Urothelium cell line (cell line): ENCODE measurements at regions not wholly inside any gene's neighbourhood (a gene's known extent, or its start where the extent isn't known, plus 50 kb on each side); places are given as distances from the start of the nearest gene placed in this dataset.
A peak's percentile ranks its signal among the peaks of the same experiment; 100 is the strongest.

Experiments
- DNase-seq: peaks from one replicate; pipeline ENCODE4 v3.0.0; 2011; ENCODE audit warnings: low spot score, mixed read lengths
- FAIRE-seq: peaks from 2 replicates; lab custom pipeline; 2011; peaks lifted over from hg19 to GRCh38; lab: Jason Lieb, UNC

DNA sequence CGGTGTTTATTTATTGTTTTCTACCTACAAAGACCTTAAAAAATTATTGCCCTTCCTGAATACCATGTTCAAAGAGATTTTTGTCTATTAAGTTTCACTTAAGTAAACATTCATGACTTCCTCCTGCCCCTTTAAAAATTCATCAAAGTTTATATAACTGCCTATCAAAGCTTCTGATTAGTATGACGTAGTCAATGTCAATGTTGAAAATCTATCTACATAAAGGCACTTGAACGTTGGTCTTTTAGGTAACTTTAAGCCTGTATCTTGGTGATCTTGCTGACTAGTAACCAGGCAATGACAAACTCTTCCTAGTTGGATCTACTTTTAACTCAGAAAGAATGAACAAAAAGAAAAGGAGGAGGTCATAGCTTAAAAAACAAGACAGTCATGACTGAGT, 97.2 kb downstream of the MAIP1 start:
- DNase-seq (no peak), FAIRE-seq (no peak)

DNA sequence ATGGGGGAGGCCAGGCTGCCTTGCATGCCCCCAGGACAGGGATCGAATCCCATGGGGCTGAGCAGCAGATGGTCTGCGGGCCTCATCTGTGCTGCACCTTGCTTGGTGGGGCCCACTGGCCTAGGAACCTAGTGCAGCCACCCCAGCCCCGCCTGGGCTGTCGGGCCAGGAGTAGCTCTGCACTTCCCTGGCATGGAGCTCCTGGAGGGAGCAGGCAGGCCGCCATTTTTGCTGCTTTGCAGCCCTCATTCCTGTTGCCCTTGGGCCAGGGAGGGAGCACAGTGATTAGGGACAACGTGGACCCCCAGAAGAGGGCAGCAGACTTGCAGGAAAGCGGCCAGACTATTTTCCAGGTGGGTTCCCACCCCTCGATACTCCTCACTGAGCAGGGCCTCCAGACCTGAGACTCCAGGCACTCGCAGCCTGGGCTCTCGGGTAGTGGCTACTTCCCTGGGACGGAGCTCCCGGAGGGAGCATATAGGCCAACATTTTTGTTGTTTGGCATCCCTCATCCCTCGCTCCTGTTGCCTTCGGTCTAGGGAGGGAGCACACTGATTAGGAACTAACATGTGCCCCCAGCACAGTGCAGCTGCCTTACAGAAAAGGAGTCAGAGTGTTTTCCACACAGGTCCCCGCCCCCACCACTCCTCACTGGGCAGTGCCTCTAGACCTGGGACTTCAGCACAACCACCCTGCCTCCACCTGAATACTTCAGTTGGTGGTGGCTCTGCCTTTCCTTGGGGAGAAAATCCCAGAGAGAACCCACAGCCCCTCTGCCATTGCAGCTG, 99.5 kb downstream of the MAIP1 start:
- DNase-seq, result no peak
- no peak for FAIRE-seq

DNA sequence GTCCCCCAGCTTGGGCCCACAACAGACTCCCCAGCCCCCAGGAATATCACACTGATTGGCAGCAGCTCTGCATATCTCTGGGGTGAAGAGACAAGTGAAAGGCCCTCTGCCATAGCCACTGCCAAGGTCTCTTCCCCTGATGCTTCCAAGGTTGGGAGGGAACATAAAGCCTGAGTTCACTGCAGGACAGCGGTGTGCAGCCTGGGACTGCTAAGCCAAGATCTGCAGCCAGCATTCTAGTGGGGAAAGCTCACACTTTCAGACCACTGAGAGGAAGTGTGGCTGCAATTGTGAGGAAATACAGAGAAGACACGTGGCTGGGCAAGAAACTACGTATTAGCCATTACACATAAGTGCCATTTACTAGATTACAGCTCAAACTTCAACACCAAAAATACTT, 100.7 kb downstream of the MAIP1 start:
- DNase-seq (no peak), FAIRE-seq (no peak)

DNA sequence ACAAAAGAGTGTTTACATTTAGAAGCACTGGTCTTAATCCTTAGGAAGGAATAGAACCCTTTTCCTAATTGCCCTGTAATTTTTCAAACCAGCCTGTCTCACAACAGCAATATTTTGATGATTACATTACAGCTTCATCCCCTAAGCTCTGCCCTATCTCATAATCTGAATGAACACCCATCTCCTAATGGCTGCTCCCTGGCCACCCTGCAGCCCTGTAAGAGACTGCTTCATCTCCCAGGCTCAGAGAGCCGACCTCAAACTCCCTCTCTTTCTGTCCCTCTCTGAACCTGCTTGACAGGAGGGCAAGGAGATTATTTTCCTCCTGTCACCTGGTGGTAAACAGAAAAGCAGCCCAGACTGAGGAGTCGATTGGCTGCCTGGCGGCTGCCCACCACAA, 107.8 kb downstream of the MAIP1 start:
- no peak for DNase-seq
- no peak for FAIRE-seq

DNA sequence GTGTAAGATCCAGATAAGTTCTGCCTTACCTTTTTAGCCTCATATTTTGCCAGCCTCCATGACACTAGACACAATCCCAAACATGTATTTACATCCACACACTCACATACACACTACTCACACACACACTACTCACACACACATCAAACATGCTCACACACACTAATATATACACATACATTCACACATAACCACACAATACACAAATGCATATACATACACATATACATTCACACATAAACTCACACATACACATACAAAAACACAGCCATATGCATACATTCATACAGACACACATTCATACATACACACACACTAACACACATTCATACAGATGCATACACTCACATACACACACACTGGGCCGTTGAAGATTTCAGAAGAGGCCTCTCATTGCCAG, 109.5 kb downstream of the MAIP1 start:
- DNase-seq, result no peak
- FAIRE-seq, result peak; percentile 75

DNA sequence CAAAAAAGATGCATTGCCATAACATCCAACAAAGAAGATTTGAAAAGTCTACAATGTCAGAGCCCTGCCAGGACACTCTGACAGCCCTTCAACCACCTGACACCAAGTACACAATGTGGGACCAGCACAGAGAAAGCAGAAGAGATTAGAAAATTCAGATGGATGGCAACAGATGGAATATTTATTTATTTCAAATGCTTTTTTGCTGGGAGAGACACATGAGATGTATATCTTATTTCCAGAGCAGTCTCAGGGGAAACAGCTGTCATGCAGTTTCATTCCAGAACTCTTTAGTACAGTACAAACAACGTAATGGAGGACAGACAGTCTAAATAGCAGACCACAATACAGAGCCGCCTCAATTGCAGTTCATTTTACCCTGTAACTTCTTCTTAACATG, 110.1 kb downstream of the MAIP1 start:
- DNase-seq, result no peak
- no peak for FAIRE-seq

DNA sequence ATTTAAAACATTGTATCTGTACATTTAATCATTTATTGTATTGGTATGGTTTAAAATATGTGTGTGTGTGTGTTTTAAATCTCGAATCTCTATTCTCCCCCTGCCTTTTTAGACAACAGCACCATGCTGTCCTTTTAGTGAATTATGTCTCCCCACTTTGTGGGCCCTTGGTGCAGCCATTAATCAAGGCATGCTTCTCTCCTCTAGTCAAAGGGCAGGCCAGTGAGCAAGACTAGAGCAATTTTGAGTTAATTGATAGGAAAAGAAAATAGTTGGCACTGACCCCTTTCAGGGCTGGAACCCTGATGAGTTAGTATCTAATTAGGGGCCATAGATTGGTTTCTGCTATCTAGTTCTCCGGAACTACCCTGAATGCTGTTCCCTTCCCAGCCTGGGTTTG, 111.0 kb downstream of the MAIP1 start:
- FAIRE-seq, result no peak
- no peak for DNase-seq

DNA sequence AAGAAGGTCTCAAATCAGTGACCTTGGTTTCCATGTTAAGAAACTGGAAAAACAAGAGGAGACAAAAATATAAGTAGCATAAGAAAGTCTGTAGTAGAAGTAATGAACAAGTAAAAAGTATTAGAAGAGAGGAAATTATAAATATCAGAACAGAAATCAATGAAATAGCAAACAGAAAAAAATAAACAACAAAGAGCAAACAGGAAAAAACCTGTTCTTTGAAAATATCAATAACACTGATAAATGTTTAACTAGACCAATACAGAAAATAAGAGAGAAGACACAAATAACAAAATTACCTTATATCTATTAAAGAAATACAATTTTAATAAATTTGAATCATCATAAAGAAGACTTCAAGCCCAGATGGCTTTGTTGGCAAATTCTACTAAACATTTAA, 113.3 kb downstream of the MAIP1 start:
- no peak for DNase-seq
- no peak for FAIRE-seq

DNA sequence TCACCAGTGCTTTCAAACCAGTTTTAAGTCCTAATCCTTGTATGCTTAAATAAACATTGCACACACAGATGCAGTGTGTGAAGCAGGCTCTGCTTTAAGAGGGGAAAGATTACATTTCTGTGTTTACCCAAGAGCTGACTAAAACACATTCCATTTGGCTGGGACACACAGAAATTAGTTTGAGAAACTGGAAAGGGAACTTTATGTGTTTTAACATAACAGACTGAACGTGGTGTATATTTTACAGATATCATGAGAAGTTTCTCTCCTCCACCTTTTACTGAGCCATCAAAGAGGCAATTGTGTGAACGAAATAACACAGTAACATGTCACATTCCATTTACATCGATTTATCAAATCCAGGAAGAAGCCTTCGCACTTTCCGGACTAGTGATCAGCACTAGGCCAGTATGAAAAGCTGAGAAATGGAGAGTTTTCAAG, 121.8 kb downstream of the MAIP1 start:
- DNase-seq, result no peak
- no peak for FAIRE-seq

DNA sequence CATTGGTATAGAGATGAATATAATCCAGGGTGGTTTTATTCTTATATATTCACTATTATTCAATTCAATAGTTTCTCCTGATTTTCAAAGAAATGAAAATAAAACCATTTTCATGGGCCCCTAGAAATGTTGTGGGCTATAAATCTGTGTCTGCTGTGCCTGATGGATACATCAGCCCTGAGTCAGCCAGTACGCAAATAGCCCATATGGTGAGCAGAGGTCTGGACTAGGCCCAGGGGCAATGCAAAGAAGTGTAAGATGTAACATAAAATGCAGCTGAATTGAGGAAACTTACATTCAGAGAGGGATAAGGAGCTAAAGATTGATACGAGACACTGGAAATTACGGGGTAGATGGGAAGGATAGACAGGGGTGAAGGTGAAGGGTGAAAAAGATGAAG, 122.5 kb downstream of the MAIP1 start:
- no peak for DNase-seq
- no peak for FAIRE-seq

DNA sequence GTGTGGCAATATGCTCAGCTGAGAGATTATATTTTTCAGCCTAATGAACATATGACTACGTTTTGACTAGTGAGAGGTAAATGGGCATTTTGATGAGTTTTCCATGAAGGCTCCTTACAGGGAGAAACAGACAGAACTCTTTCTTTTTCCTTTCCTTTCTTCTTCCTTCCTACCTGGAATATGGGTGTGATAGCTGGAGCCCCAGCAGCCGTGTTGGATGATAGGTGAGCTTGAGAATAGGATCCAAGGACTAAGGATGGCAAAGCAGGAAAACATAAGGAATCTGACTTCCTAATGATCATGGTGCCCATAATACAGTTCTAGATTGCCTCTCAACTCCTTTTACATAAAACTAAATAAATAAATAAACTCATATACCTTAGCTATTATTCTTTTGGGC, 124.0 kb downstream of the MAIP1 start:
- no peak for FAIRE-seq
- no peak for DNase-seq

DNA sequence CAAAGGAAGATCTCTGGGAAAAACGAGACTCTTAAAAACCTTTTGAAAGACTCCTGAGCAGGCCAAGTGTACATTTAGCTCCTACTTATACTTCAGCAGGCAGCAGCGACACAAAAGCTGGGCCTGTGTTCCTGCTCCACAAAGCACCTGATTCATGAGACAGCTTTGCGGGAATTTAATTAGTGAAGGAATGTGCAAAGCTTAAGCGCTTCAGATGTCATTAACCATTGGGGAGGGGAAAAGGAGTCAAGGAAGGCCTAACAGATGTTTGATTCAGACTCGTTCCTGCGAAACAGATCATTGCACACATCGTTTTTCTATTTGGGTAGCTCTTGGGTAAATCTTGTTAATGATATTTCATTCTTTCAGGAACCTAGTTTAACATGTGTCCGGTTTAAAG, 125.9 kb downstream of the MAIP1 start:
- no peak for FAIRE-seq
- no peak for DNase-seq

DNA sequence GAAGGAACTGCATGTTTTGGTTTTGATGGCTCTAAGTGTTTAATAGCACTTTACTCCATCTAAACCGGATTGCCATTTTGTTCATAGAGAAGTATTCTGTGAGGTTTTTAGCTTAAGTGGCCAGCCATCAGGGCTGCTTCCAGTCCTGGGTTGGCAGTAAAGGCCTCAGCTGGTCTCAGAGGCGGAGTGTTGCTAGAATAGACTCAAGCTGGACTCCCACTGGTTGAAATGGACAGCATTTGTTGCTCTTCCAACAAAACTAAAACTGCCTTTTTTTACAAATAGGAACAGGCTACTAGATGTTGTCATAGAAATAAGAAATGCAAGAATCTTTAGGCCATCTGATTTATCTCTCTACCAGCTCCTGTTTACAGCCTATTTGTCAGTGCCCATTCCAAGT, 126.4 kb downstream of the MAIP1 start:
- DNase-seq (no peak), FAIRE-seq (no peak)

DNA sequence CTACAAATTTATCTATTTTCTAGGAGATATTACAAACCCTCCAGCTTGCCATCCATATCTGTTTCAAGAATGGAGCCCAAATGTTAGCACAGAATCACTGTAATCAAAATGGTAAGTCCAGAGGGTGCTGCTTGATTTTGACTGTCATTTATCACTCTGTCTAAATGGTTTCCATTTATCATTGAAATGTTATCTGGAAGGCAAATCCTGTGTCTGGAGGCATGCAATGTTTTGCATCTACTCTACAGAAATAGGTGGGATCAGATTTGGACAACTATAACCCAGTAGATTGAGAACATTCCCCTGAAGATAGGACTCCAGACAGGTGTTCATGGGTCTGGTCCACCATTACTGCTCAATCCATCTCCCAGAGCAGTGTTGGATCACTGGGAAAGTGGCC, 128.7 kb downstream of the MAIP1 start:
- no peak for FAIRE-seq

DNA sequence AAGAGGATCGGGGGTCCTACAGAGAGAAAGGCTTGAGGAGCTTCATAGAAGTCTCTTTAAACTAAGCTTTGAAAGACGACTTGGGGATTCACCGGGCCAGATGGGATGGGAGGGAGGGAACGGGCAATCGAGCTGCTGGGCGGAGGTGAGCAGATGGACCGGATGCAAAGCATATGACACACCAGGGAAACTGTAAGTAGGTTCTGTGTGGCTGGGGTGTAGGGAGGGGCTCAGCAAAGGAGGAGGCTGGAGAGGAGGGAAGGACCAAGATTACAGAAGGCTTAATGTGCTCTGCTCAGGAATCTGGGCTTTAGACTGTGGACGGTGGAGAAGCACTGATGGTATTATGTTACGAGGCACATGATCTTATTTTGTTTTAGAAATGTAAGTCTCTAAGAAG, 131.5 kb downstream of the MAIP1 start:
- DNase-seq (peak; percentile 9), FAIRE-seq (no peak)

More for the DNA sequence above, 128.7 kb downstream of the MAIP1 start:
- no peak for DNase-seq

DNA sequence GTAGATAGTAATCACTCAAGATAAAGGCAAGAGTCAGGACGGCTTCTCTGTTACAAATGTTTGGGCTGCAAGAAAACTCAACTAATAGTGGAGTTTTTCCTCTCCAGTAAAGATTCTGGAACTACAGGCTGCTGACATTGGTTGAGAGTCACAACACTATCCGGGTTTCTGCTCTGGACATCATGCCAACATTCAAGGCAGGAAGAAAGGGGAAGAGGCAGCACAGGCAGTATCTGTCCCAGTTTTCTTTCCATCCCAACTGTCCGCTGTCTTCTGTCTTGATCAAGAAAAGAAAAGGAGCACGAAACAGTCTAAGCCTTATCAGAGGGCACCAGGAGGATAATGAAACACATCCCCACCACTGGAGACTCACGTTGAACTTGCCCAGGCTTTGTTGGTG, 132.1 kb downstream of the MAIP1 start:
- no peak for FAIRE-seq
- no peak for DNase-seq

DNA sequence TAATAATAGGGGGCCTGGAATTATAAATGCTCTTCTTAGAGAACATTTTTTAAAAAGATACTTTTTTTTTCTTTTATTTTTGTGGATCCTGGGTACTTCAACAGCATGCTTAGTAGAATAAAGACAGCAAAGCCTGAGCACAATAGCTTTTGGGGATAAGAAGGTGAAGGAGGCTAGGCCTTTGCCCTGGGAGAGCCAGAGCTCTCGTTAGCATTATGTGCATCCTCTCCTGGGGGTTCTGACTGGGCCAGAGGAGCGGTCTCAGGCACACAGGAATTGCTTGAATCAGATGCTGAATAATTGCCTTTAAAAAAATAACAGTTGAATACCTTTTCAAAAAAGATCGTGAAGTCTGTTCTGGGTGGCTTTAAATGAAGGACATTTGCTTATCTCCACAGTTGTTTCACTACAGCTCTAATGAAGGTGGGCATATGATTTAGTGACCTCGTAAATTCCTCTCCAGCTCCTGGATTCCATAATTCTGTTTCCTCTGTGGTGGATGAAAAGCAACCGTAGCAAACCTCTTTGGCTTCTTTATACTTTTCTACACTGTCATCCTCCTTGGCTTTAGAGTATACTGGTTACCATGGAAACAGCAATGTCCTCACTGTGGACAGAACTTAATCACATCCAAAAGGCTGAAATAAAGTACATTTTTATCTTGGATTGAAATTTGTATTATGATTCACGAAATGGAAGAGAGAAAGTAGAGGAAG, 133.8 kb downstream of the MAIP1 start:
- no peak for FAIRE-seq
- no peak for DNase-seq

DNA sequence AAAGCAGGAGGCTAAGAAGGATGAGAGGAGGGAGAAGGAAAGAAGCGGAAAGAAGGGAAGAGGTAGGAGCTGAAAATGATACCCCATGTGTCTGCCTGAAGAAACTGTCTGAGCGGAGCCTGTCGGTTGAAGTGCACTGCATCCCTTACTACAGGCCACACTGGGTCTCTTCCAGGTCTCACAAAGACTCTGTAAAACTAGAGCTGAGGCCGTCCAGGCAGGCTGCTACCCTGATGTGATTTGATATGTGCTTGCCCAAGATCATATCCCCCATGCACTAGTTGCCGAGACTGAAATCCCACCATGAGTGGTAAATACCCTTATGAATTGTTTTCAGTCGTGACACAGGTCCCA, 134.4 kb downstream of the MAIP1 start:
- no peak for DNase-seq
- FAIRE-seq, result no peak

DNA sequence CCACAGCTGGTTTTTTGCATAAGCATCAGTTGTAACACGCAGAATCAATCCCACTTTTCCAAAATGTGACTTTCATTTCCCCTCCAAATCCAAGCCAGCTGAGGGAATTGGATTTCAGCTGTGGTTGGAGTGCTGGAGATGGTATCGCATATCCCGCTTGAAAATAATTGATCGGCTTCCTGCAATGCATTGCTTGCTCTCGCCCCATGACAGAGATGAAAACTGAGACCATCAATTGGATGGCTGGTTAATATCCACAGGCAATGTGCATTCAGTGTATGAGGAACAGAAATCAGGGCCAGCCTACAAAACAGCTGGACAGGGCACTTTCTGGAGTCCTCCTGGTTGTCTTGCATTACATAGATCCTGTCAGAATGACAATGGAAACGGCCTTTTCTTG, 135.3 kb downstream of the MAIP1 start:
- no peak for FAIRE-seq
- no peak for DNase-seq

DNA sequence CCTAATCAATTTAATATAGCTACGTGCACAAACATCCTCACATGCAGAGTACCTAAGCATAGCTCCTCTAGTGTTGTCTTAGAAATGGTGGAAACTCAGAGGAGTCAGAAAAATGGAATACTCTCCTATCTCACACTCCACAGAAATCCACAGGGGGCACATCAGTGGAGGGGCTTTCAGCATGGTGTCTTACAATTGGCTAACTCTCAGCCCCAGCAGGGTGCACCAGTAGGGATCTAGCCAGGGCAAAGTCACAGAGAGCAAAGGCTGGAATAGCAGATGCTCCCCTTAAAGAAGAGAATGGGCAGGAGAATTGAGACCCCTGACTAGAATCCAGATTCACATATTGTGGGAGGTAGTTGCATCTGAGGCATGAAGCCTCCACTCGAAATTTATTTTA, 135.7 kb downstream of the MAIP1 start:
- FAIRE-seq (no peak), DNase-seq (no peak)

DNA sequence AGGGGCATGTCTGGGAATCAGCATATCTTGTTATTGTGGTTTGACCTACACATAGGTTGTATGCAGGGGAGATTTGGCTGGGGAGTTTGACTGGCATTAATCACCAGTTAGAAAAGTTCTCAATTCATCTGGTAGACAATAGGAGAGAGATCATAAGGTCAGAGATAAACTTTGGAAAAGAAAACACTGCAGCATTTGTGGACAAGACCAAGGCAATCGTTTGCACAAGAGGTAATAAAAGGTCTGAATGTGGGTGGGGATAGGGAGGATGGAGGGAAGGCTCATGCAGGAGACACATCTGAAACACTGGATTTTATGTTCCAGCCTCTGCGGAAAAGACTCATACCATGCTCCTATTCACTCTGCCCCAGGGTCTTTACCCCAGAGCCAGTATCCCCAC, 136.9 kb downstream of the MAIP1 start:
- FAIRE-seq, result no peak
- DNase-seq, result no peak

DNA sequence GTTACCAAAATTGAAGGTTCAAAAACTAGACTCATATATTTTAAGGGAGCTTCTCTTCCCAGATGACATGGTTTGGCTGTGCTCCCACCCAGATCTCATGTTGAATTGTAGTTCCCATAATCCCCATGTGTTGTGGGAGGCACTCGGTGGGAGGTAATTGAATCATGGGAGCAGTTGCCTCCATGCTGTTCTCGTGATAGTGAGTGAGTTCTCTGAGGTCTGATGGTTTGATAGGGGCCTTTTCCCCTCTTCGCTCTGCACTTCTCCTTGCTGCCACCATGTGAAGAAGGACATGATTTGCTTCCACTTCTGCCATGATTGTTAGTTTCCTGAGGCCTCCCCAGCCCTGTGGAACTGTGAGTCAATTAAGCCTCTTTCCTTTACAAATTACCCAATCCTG, 140.1 kb downstream of the MAIP1 start:
- DNase-seq, result no peak
- FAIRE-seq, result no peak

DNA sequence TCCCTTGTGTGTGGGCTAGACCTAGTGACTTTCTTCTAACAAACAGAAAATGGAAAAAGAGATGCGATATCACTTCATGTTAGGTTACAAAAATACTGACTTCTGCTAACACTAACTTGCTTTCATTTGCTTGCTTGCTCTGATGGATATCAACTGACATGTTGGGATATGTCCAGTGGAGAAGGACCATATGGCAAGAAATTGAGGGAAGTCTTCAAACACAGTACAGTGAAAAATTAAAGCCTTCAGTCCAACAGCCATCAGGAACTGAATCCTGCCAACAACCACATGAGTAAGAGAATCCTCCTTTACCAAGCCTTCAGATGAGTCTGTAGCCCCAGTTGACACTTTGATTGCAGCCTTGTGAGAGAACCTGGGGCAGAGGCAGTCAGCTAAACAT, 143.9 kb downstream of the MAIP1 start:
- FAIRE-seq (no peak), DNase-seq (no peak)
